NOMO-1 treated with DMSO at 0.1 percent for 48 hours (cell line): ENCODE measurements at regions not wholly inside any gene's neighbourhood (a gene's known extent, or its start where the extent isn't known, plus 50 kb on each side); places are given as distances from the start of the nearest gene placed in this dataset.

Experiments used
- DNase-seq: peaks from one replicate; lab custom pipeline; 2025; ENCODE audit not compliant: unreplicated experiment; lab: John Stamatoyannopoulos, UW

GRCh38 chr1:25007390-25008191, 77.5 kb upstream of the RUNX3 start:
- DNase-seq = peak; percentile 68

GRCh38 chr1:25006770-25007169, 76.7 kb upstream of the RUNX3 start:
- DNase-seq = no peak

GRCh38 chr1:25004355-25004754, 74.3 kb upstream of the RUNX3 start:
- no peak for DNase-seq

- no peak for DNase-seq
Measured at GRCh38 chr1:25003457-25004190, 73.5 kb upstream of the RUNX3 start.

GRCh38 chr1:25003000-25003399, 72.9 kb upstream of the RUNX3 start:
- no peak for DNase-seq

GRCh38 chr1:25001125-25001915, 71.2 kb upstream of the RUNX3 start:
- no peak for DNase-seq

- no peak for DNase-seq
Measured at GRCh38 chr1:24999906-25000305, 69.8 kb upstream of the RUNX3 start.

GRCh38 chr1:24999426-24999825, 69.3 kb upstream of the RUNX3 start:
- DNase-seq = no peak

- DNase-seq = no peak
Measured at GRCh38 chr1:24998563-24999245, 68.6 kb upstream of the RUNX3 start.

GRCh38 chr1:24996983-24997893, 67.2 kb upstream of the RUNX3 start:
- no peak for DNase-seq

- DNase-seq = no peak
Measured at GRCh38 chr1:24996456-24996855, 66.4 kb upstream of the RUNX3 start.

- no peak for DNase-seq
Measured at GRCh38 chr1:24995661-24996060, 65.6 kb upstream of the RUNX3 start.

- DNase-seq = no peak
Measured at GRCh38 chr1:24995140-24995539, 65.1 kb upstream of the RUNX3 start.

GRCh38 chr1:24993871-24994580, 64.0 kb upstream of the RUNX3 start:
- no peak for DNase-seq

- DNase-seq = no peak
Measured at GRCh38 chr1:24992761-24993211, 62.7 kb upstream of the RUNX3 start.

- DNase-seq = no peak
Measured at GRCh38 chr1:24992124-24992760, 62.2 kb upstream of the RUNX3 start.

GRCh38 chr1:24991697-24992096, 61.6 kb upstream of the RUNX3 start:
- no peak for DNase-seq

GRCh38 chr1:24990779-24991641, 60.9 kb upstream of the RUNX3 start:
- no peak for DNase-seq
